ENCODE measurements at regions not wholly inside any gene's neighbourhood (a gene's known extent, or its start where the extent isn't known, plus 50 kb on each side); places are given as distances from the start of the nearest gene placed in this dataset.
"Not testable (repeated sequence)": the region's sequence is repeated elsewhere in the genome, so short reads cannot be mapped to it uniquely, and the experiment has no call there.

- DNase-seq: not testable (repeated sequence)
Measured at GRCh38 chr2:34795586-34795985, 1196.5 kb upstream of the FAM98A start.

- DNase-seq: no peak
Measured at GRCh38 chr2:34789169-34789568, 1190.1 kb upstream of the FAM98A start.

DNA sequence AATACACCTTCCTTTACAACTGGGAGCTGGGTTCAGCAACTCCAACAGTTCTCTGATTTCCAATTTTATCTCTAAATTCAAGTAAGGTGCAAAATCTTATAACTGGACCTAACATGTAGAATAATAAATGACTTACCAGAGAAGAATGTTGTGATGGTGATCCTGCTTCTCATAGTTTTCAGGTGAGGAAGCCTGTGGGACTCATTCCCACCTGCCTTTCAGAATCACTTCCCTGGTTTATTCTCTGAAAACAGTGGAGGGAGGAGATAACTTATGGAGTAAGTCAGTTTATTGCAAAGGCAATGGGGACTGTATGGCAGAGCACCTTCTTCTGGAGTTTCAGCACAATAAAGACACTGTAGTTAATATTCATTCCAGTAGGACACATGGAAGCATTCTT lies 1188.2 kb upstream of the FAM98A start:
- DNase-seq: no peak

DNA sequence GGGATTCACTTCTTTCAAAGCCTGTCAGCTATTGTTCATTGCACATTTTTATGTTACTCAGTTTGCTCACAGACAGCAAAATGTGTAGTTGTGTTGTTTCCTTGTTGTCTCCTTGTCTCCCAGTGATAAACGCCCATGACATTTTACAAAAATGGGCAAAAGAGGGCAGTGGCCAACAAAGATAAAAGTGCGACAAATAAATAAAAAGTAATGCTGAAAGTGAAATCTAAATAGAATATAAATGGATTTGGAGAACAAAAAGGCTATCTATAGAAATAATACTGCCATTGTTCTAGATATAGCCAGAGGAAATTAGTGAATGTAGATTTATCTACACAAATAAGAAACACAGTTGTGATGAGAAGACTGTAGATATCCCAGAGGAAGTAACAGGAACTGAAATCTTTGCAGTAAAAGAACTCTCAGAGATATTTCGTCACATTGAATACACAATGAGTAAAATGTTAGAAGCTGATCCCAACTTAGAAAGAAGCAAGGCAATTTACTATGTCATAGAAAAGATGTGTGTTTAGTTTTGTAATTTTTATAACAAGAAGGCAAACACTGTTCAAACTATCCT lies 1186.2 kb upstream of the FAM98A start:
- no peak for DNase-seq

GRCh38 chr2:34784701-34785100 lies 1185.6 kb upstream of the FAM98A start:
- DNase-seq: no peak

GRCh38 chr2:34750742-34751141 lies 1151.6 kb upstream of the FAM98A start:
- not testable (repeated sequence) for DNase-seq

DNA sequence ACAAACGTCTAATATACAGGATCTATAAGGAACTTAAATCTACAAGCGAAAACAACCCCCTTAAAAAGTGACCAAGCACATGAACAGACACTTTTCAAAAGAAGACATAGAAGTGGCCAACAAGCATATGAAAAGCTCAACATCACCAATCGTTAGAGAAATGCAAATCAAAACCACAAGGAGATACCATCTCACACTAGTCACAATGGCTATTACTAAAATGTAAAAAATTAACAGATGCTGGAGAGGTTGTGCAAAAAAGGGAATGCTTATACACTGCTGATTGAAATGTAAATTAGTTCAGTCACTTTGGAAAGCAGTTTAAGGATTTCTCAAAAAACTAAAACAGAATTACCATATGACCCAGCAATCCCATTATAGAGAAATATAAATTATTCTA lies 1148.5 kb upstream of the FAM98A start:
- no peak for DNase-seq

DNA sequence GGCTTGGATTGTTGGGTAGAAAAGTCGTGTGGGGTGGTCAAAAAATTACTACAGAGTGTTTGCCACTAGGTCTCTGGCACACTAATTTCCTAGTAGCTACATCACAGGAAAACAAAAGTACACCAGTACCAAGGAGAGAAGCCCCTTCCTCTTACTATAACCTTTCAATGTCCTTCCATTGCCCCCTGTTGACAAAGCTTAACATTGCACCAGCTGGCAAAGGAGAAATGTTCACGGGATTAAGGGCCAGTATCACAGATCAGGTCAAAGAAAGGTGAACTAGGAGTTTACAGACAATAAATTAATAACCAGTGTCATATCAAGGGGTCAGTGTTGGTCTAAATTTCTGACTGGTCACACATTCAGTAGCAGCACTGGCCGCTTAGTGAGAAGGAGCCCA lies 1139.6 kb upstream of the FAM98A start:
- DNase-seq: no peak

DNA sequence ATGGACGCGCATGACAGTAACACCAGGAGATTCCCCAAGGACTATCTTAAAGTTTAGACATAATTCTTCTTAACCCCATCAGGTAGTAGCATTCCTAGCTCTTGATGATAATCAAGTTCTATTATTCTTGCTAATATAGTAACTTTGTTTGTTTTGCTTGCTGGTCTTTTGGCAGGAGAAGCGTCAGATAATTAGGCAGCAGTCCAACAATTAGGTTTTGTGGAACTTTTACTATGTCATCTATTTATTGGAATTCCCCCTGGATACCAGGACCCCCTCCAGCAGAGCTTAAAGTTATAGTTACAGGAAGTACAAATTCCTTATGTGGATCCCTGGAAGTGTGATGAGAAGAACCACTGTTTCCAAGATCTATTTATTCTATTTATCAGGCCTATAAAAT lies 1138.0 kb upstream of the FAM98A start:
- DNase-seq: no peak

DNA sequence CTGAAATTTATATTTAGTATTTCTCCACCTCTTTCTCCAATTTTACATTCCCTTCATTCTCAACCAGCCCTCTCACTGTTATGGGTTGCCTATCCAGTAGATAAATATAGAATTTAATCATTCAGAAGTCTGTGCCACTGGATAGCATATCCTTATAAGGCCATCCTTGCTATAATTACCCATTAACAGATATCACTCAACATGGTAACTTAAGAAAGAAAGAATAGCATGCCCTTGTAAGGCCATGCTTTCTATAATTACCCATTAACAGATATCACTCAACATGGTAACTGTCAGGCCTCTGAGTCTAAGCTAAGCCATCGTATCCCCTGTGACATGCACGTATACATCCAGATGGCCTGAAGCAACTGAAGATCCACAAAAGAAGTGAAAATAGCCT lies 1137.4 kb upstream of the FAM98A start:
- DNase-seq: no peak

GRCh38 chr2:34734662-34735061 lies 1135.6 kb upstream of the FAM98A start:
- DNase-seq: no peak

- no peak for DNase-seq
Measured at GRCh38 chr2:34734042-34734441, 1134.9 kb upstream of the FAM98A start.

DNA sequence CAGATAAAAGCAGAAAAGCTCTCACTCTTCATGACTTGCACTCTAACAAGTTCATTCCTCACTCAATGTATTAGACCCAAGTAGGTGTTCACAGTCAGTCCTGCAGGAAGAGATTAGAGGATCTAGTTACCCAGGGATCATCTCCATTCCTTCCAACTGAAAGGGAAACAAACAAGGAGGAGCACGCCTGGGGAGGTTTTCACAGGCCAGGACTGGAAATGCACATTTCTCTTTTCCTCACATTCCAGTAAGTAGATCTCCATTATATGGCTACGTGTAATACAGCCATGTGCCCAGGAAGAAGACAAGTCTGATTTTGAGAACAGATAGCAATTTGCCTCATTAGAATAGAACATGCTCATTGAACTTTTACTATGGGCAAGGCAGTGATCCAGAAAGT lies 1132.2 kb upstream of the FAM98A start:
- no peak for DNase-seq

GRCh38 chr2:34729845-34730244 lies 1130.7 kb upstream of the FAM98A start:
- DNase-seq: no peak

DNA sequence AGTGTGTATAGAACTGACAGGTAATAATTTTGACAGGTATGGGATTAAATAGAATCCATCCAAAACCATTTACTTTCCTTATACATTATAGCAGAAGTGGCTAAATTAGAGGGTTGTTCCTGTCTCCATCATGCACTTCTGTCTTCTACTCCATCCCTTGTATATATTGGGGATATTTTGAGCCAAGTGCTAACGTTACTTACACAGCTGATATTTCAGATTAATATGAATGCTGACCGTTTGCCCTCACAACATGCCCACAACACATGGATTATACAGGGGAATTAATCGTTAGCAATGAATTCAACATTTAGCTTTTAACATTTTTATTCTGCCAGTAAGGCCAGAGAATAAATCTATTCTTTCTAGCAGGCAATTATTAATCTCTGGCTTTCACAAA lies 1125.0 kb upstream of the FAM98A start:
- DNase-seq: no peak

- DNase-seq: no peak
Measured at GRCh38 chr2:34723683-34724082, 1124.6 kb upstream of the FAM98A start.

DNA sequence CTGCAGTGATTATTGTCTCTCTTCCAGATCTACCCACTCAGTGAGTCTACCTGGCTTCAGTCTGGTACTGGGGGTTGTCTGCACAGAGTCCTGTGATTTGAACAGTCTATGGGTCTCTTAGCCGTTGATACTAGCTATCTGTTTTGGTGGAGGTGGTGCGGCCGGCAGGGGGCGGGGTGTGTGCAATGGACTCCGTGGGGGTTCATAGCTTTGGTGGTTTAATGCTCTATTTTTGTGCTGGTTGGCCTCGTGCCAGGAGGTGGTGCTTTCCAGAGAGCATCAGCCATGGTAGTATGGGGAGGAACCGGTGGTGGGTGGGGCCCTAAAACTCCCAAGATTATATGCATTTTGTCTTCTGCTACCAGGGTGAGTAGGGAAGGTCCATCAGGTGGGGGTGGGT lies 1120.1 kb upstream of the FAM98A start:
- no peak for DNase-seq

DNA sequence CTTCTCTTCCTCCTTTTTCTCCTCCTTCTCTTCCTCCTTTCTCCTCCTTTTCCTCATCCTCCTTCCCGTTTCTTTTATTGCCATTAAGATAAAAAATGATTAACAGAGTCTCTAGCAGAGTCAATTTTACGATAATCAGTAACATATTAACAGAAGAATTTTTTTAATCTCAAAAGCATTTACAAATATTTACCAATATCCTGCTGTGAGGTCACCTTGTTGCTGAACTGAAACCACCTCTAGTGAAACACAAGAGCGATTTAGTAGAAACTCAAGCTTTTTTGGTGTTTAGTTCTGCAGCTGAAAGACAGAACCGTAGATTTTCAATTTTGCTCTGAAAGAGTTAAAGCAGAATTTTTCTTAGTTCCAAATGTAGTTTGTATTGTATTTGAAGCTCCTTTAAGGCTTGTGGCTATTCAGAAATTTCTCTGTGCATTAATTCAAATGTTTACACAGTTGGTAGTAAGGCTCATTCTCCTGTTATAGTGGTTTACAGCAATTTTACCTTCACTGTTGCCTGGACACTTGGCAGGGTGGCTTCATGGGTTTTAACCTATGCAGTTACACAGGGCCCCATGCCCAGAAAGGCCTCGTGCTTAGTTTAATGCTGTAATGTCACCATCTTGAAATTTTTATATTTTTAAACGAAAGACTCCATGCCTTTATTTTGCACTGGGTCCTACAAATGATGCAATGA lies 1106.6 kb upstream of the FAM98A start:
- DNase-seq: no peak

DNA sequence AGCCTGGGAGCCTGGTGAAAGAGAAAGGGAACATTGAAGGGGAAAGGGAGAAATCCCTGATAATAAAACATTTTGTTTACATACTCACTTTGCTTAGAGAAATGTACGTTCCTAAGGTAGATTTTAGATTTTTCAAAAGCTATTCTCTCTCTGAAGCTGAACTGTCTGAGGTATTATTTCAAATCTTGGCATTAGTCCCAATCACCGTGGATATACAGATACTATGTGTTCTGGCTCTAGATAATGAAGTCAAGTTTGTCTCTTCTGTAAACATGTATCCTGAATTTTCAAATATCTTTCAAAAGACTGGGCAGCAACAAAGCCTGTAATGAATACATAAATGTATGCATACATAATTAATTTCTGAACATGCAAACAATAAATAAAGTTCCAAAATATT lies 1104.2 kb upstream of the FAM98A start:
- no peak for DNase-seq

DNA sequence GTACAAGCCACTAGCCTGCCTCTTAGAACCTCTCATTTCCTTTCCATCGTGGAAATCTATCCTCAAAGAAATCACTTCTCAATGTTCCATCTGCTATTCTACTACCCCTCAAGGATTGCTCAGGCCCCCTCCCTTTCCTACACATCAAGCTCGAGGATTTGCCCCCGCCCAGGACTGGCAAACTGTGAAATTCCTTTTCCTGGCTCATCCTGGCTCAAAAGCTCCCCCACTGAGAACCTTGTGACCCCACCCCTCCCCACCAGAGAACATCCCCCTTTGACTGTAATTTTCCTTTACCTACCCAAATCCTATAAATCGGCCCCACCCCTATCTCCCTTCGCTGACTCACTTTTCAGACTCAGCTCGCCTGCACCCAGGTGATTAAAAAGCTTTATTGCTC lies 1103.3 kb upstream of the FAM98A start:
- DNase-seq: not testable (repeated sequence)

DNA sequence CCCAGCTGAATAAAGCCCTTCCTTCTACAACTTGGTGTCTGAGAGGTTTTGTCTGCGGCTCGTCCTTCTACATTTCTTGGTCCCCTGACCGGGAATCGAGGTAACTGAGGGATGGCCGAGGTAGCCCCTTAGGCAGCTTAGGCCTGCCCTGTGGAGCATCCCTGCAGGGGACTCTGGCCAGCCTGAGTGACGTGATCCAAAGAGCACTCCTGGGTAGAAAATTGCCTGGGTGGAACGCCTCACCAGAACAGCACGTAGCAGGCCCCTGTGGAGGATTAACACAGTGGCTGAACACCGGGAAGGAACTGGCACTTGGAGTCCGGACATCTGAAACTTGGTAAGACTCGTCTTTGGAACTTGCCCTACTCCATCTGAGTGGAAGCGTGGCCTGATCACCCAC lies 1078.5 kb upstream of the FAM98A start:
- not testable (repeated sequence) for DNase-seq

DNA sequence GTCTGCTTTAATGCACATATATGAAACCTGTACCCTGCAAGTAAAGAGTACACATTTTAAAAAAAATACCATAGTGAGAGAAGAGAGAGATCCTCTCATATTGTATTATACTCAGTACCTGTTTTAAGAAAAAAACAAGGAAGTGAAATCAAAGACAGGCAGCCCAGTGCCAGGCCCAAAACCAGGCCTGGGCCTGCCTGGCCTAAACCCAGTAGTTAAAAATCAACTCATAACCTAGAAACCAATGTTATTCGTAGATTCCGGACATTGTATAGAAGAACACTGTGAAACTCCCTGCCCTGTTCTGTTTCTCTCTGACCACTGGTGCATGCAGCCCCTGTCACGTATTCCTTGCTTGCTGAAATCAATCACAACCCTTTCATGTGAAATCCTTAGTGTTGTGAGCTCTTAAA lies 1078.0 kb upstream of the FAM98A start:
- DNase-seq: not testable (repeated sequence)

GRCh38 chr2:34670482-34670881 lies 1071.4 kb upstream of the FAM98A start:
- DNase-seq: no peak

- no peak for DNase-seq
Measured at GRCh38 chr2:34666821-34667220, 1067.7 kb upstream of the FAM98A start.

GRCh38 chr2:34664266-34664665 lies 1065.2 kb upstream of the FAM98A start:
- DNase-seq: no peak
